AML-193 (cell line): ENCODE measurements at regions not wholly inside any gene's neighbourhood (a gene's known extent, or its start where the extent isn't known, plus 50 kb on each side); places are given as distances from the start of the nearest gene placed in this dataset.
"Not testable (repeated sequence)": the region's sequence is repeated elsewhere in the genome, so short reads cannot be mapped to it uniquely, and the experiment has no call there.

Source experiments
- DNase-seq, 2 experiments: peaks; one replicate each; lab custom pipeline; 2025; lab: John Stamatoyannopoulos, UW

DNA sequence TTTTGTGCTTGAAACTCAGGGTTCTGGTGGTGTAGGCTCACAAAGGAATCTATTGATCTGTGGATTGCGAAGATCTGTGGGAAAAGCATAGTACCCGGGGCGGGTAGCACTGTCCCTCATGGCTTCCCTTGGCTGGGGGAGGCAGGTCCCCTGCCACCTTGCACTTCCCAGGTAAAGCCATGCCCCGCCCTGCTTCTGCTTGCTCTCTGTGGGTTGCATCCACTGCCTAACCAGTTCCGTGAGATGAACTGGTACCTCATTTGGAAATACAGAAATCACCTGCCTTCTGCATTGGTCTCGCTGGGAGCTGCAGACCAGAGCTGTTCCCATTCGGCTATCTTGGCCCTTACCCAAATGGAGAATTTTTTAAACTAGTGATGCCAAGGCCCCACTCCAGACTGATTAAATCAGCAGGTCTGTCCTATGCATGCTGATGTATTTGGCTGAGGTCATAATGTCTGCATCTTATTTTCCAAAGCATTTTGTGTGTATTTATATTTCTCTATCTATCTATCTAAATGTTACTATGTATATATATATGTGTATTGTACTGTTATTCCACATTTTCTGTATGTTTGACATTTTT lies 65.5 kb upstream of the SLC7A14 start:
- no peak for DNase-seq

DNA sequence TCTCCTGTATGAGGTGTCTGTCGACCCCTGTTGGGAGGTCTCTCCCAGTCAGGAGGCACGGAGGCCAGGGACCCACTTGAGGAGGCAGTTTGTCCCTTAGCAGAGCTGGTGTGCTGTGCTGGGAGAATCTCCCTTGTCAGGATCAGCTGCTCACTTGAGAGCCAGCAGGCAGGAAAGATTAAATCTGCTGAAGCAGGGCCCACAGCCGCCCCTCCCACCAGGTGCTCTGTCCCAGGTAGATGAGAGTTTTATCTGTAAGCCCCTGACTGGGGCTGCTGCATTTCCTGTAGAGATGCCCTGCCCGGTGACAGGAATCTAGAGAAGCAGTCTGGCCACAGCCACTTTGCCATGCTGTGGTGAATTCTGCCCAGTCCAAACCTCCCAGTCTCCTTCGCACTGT lies 64.7 kb upstream of the SLC7A14 start:
- not testable (repeated sequence) for DNase-seq

DNA sequence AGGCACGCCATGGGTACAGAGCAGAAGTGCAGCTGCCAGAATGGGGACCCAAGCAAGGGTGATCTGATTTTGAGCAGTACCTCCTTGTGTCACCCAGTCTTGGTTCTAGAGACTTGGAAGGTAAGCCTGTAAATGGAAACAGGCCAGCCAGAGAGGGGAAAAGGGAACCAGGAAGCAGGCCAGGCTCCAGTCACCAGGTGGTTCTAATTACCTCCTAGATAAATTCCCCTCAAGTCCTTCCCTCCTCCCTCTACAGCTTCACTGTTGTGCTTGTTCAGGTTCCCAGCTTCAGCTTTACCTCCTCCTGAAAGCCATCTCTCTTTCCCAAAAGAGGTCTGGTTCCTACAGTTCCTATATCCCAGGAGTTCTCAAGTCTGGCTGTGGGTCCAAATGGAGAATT lies 58.8 kb upstream of the SLC7A14 start:
- no peak for DNase-seq

GRCh38 chr3:170643831-170644230 lies 58.0 kb upstream of the SLC7A14 start:
- no peak for DNase-seq

- DNase-seq, result no peak
Measured at GRCh38 chr3:170642882-170643601, 57.2 kb upstream of the SLC7A14 start.

GRCh38 chr3:170641510-170642236 lies 55.8 kb upstream of the SLC7A14 start:
- no peak for DNase-seq

DNA sequence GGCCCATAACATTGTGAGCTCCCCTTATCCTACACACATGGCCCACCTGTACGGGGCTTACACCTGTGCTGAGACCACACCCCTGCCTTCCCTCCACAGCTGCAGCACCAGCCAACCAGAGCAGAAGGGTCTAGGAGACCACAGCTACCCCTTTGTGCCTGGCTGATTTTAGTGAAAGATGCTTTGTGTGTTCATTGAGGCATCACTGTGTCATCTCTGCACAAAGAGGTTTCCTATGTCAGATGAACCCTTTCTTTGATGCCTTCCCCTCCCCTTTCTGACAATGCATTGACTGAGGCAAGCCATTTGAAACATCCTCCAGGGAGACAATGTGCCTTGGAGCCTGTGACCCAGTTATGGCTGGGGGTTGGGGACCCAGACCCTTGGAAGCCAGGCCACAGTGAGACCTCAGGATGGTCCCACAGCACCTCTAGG lies 54.9 kb upstream of the SLC7A14 start:
- DNase-seq, result no peak

DNA sequence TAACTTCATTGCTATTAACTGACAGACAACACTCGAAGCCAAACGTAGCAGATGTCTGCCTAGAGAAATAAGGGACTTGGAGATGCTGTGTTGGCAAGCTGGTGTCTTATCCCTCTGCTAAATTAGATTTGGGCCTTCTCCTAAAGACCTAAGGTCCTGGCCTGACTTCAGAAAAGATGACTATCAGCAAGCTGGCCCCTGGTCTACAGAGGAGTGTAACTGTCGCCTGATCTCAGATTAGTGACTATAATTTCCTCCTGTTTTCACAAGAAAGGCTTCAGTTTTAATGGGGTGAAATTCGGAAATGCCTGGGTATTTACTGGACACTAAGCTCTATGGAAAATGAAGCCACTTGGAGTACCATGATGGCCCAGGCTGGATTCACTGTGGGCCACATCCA lies 53.1 kb upstream of the SLC7A14 start:
- DNase-seq, result no peak

DNA sequence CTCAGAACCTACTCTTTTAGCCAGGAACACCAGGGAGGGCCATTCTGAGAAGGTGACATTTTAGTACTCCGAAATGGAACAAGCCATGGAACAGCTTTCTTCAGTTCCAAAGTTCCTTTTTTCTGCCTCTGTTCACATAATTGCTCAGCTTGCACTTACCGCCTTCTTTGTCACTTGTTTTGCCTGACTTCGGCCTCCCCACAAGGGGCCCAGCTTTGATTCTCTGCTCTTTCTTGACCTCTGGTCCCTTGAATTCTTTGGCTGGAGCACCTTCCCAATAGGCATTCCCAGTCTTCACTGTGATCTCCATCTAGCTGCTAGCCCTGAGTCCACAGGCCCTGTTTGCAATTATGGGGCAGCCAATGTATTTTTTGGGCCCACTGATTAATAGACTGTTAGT lies 51.4 kb upstream of the SLC7A14 start:
- DNase-seq, result no peak

GRCh38 chr3:170636400-170636973 lies 50.6 kb upstream of the SLC7A14 start:
- no peak for DNase-seq
